IPS DF 6.9 (cell line): ENCODE measurements at regions not wholly inside any gene's neighbourhood (a gene's known extent, or its start where the extent isn't known, plus 50 kb on each side); places are given as distances from the start of the nearest gene placed in this dataset.
"Not testable (repeated sequence)": the region's sequence is repeated elsewhere in the genome, so short reads cannot be mapped to it uniquely, and the experiment has no call there.

ENCODE experiments used
- DNase-seq: peaks from one replicate; pipeline ENCODE4 v3.0.0-alpha.2; 2013; ENCODE audit warnings: low read depth, low spot score
- H3K27ac ChIP-seq: one replicate; pipeline ENCODE4 v1.5.1; 2013; ENCODE audit warnings: low read length, control low read depth
- H3K27me3 ChIP-seq: 2 replicates; pipeline ENCODE4 v1.6.1; 2013; ENCODE audit warnings: mild to moderate bottlenecking, low read length; ENCODE audit not compliant: control insufficient read depth, insufficient read depth
- H3K36me3 ChIP-seq: 2 replicates; pipeline ENCODE4 v1.6.1; 2013; ENCODE audit warnings: low read length; ENCODE audit not compliant: control insufficient read depth, insufficient read depth
- H3K4me1 ChIP-seq: 2 replicates; pipeline ENCODE4 v1.6.1; 2013; ENCODE audit warnings: low read length; ENCODE audit not compliant: control insufficient read depth, insufficient read depth
- H3K4me3 ChIP-seq: 2 replicates; pipeline ENCODE4 v1.5.1; 2013; ENCODE audit warnings: mild to moderate bottlenecking, low read length
- H3K9me3 ChIP-seq: 2 replicates; pipeline ENCODE4 v1.6.1; 2013; ENCODE audit warnings: low read length, inconsistent platforms; ENCODE audit not compliant: control insufficient read depth, insufficient read depth
- WGBS: extraction: QIAGEN DNeasy Blood & Tissue Kit; methylation state at CpG from one replicate; pipeline ENCODE4 v1.1.7; 2013; ENCODE audit warnings: mixed read lengths, missing lambda C conversion rate; ENCODE audit not compliant: insufficient read length, insufficient coverage; 5-methylcytosine and 5-hydroxymethylcytosine counted together

DNA sequence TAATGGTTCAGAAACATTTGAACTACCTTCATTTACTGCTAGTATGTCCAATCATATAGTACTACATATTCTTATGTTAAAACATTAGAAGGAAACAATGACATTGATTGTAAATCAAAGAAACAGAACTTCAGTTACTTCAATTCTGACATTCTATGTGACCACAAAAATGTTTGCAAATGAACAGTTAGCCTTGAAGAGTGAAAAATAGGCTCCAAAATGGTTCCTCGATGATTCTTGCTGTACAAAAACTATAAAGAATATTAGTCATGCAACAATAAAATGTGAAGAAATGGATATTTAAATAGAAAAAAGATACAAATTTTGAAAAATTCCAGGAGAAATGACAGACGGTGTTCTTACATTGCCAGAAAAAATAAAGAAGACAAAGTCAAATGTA, 686.9 kb downstream of the BCKDHB start:
- DNase-seq: no peak
- no CpG with 5 or more reads among the region's 2 CpGs for WGBS

GRCh38 chr6:80792151-80792550, 685.7 kb downstream of the BCKDHB start:
- H3K4me3 ChIP-seq: no peak overlapping the region
- H3K9me3 ChIP-seq: no peaks in the 10 kb centered on the region
- no peak overlapping the region for H3K27ac ChIP-seq
- H3K4me1 ChIP-seq: no peaks in the 10 kb centered on the region
- DNase-seq: no peak
- H3K27me3 ChIP-seq: no peaks in the 10 kb centered on the region
- no peaks in the 10 kb centered on the region for H3K36me3 ChIP-seq

More for the DNA sequence above, 686.9 kb downstream of the BCKDHB start:
- Histone ChIP-seq H3K4me1 (no peaks in the 10 kb centered on the region), H3K27me3 (no peaks in the 10 kb centered on the region), H3K9me3 (no peaks in the 10 kb centered on the region), H3K36me3 (no peaks in the 10 kb centered on the region), H3K27ac (no peak overlapping the region), H3K4me3 (no peak overlapping the region)

- no peak for DNase-seq
- Histone ChIP-seq H3K27me3 (no peaks in the 10 kb centered on the region), H3K4me1 (no peaks in the 10 kb centered on the region), H3K27ac (no peak overlapping the region), H3K36me3 (no peaks in the 10 kb centered on the region), H3K4me3 (no peak overlapping the region), H3K9me3 (no peaks in the 10 kb centered on the region)
- no CpG with 5 or more reads among the region's 1 CpG for WGBS
These were observed 683.6 kb downstream of the BCKDHB start for GRCh38 chr6:80789912-80790570.

DNA sequence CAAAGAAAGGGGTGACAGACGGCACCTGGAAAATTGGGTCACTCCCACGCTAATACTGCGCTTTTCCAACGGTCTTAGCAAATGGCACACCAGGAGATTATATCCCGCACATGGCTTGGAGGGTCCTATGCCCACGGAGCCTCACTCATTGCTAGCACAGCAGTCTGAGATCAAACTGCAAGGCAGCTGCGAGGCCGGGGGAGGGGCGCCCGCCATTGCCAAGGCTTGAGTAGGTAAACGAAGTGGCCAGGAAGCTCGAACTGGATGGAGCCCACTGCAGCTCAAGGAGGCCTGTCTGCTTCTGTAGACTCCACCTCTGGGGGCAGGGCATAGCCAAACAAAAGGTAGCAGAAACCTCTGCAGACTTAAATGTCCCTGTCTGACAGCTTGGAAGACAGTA, 676.8 kb downstream of the BCKDHB start:
- DNase-seq, H3K9me3 ChIP-seq, H3K27ac ChIP-seq, H3K36me3 ChIP-seq, H3K27me3 ChIP-seq, H3K4me1 ChIP-seq, H3K4me3 ChIP-seq: not testable (repeated sequence)
- no CpG with 5 or more reads among the region's 12 CpGs for WGBS

GRCh38 chr6:80771941-80772340, 665.5 kb downstream of the BCKDHB start:
- Histone ChIP-seq H3K27ac (no peak overlapping the region), H3K36me3 (no peaks in the 10 kb centered on the region), H3K27me3 (no peaks in the 10 kb centered on the region)

DNA sequence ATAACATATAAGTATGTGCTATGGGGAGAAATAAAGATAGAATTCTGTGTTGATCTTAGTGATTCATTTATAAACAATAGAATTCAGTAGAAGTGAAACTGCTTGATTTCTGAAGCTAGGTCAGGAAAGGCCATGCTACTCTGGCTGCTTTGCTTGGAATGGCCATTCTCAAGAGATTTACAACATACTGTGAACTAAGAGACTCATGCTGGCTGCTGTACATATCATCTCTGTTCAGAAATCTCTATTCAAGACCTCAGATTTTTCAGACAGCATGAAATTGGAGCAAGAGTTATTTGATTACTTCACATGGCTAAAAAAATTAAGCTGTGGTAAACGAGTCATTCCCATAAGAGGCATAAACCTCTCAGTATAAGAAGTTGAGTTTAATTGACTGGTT, 662.6 kb downstream of the BCKDHB start:
- Histone ChIP-seq H3K9me3 (no peaks in the 10 kb centered on the region), H3K4me3 (no peak overlapping the region), H3K36me3 (no peaks in the 10 kb centered on the region), H3K4me1 (no peaks in the 10 kb centered on the region), H3K27ac (no peak overlapping the region), H3K27me3 (no peaks in the 10 kb centered on the region)
- no peak for DNase-seq
- WGBS: no CpG with 5 or more reads among the region's 1 CpG

More at GRCh38 chr6:80771941-80772340, 665.5 kb downstream of the BCKDHB start:
- DNase-seq: peak; percentile 35
- no CpG with 5 or more reads among the region's 2 CpGs for WGBS
- H3K9me3 ChIP-seq: no peaks in the 10 kb centered on the region
- H3K4me1 ChIP-seq: no peaks in the 10 kb centered on the region
- no peak overlapping the region for H3K4me3 ChIP-seq

DNA sequence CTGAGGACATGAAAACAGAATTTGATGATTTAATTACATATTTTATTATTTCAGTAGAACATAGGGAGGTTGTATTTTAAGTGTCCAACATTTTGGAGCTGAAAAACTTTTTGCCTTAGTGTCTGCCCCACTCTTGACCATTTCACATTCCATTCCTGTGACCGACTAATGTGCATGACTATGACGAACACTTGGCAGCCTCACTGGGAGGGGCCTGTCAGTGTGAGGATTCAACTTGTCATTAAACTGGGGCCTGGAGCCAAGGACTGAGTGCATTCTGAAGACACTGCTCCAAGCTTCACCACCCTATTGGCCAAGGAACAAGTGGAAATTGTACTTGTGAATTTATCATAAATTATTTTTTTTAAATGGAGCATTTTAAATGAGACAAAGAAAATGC, 661.3 kb downstream of the BCKDHB start:
- no peaks in the 10 kb centered on the region for H3K36me3 ChIP-seq
- H3K27me3 ChIP-seq: no peaks in the 10 kb centered on the region
- no peak overlapping the region for H3K27ac ChIP-seq
- no peaks in the 10 kb centered on the region for H3K9me3 ChIP-seq
- DNase-seq: no peak
- no CpG with 5 or more reads among the region's 2 CpGs for WGBS
- no peaks in the 10 kb centered on the region for H3K4me1 ChIP-seq
- no peak overlapping the region for H3K4me3 ChIP-seq

DNA sequence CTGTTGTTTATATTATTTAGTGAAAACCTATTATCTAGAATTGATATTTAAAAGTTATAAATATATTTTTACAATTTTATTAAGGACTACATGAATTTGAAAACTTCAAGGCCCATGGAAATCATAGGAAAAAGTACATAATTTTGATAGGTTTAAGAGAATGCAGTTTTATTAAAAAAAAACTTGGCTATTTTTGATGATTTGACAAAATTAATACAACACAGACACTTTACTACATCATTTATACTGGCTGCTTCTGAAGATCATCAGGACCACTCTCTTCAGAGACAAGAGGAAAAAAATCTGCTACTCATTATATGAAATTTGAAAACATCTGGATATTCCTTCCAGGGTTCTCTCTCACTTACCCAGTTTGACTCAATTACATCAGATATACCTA, 637.7 kb downstream of the BCKDHB start:
- H3K4me1 ChIP-seq: no peaks in the 10 kb centered on the region
- no peak for DNase-seq
- H3K9me3 ChIP-seq: no peaks in the 10 kb centered on the region
- no peak overlapping the region for H3K27ac ChIP-seq
- H3K4me3 ChIP-seq: no peak overlapping the region
- no peaks in the 10 kb centered on the region for H3K36me3 ChIP-seq
- no peaks in the 10 kb centered on the region for H3K27me3 ChIP-seq

GRCh38 chr6:80742481-80742880, 636.0 kb downstream of the BCKDHB start:
- Histone ChIP-seq H3K36me3 (no peaks in the 10 kb centered on the region), H3K4me3 (no peak overlapping the region), H3K27ac (no peak overlapping the region), H3K4me1 (no peaks in the 10 kb centered on the region), H3K9me3 (no peaks in the 10 kb centered on the region), H3K27me3 (no peaks in the 10 kb centered on the region)
- no peak for DNase-seq
- no CpG with 5 or more reads among the region's 2 CpGs for WGBS

DNA sequence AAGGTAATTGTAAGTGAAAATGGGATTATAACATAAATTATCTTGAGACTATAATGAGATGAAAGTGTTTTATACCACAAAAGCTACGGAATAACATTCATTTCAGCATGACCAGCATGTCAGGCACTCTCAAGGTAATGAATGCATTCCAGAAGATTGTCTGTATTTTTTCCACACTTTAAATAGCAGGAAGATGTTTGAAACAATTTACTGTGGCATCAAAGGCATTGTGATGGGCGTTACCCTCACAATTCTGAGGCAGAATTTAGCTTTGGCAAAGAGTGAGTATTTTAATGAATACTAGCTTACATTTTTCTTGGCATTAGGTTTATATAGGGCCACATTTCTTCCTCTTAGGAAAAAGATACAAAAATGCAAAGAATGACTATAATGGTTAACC, 627.2 kb downstream of the BCKDHB start:
- no peak overlapping the region for H3K4me3 ChIP-seq
- no peaks in the 10 kb centered on the region for H3K27me3 ChIP-seq
- WGBS: no CpG with 5 or more reads among the region's 2 CpGs
- DNase-seq: no peak
- H3K4me1 ChIP-seq: no peaks in the 10 kb centered on the region
- no peaks in the 10 kb centered on the region for H3K36me3 ChIP-seq
- no peak overlapping the region for H3K27ac ChIP-seq
- H3K9me3 ChIP-seq: no peaks in the 10 kb centered on the region

DNA sequence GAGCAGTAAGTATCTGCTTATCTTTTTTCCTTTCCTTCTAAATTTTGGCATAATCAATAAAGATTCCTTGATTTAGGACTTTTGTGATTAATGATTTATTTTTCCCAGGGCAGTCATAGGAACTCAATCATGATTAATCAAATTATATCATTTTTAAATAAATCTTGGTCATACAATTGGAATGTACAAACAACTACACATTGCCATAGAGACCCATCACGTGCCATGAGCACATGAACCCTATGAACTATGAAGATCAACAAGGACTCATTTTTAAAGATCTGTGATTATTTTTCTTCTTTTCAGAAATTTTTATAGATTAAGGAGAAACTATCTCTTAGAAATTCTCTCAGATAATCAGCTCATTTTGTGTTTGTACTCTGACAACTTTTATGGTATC, 622.4 kb downstream of the BCKDHB start:
- Histone ChIP-seq H3K4me1 (no peaks in the 10 kb centered on the region), H3K27me3 (no peaks in the 10 kb centered on the region), H3K9me3 (no peaks in the 10 kb centered on the region), H3K36me3 (no peaks in the 10 kb centered on the region), H3K4me3 (no peak overlapping the region), H3K27ac (no peak overlapping the region)
- no peak for DNase-seq
- WGBS: no CpG with 5 or more reads among the region's 1 CpG
